ENCODE measurements at regions not wholly inside any gene's neighbourhood (a gene's known extent, or its start where the extent isn't known, plus 50 kb on each side); places are given as distances from the start of the nearest gene placed in this dataset.

GRCh38 chr18:37631422-37631821 is 65.8 kb upstream of the CELF4 start:
- no peaks in the 10 kb centered on the region for H3K36me3 ChIP-seq (ENCODE audit: control insufficient read depth in 2 of 2, insufficient read depth in 2 of 2, low read length in 1 of 2)
- RAD21 ChIA-PET (ENCODE audit: unreplicated experiment), result no interaction called here
- in situ Hi-C loops (cut with MboI) (no loop called here), intact Hi-C loops (cut with micrococcal nuclease; ENCODE audit: unreplicated experiment) (no loop called here)
- SMC1A ChIA-PET (ENCODE audit: uncharacterized antibody, unreplicated experiment), result no interaction called here
- H3K4me1 ChIP-seq (ENCODE audit: control insufficient read depth, insufficient read depth, low read length), result no peaks in the 10 kb centered on the region
- H3K4me3 ChIP-seq, result no peak overlapping the region
- FAIRE-seq (no peak), DNase-seq (ENCODE audit: low read depth, low spot score) (no peak), ATAC-seq (no peak)
- H3K4me2 ChIP-seq (ENCODE audit: control insufficient read depth, insufficient read depth), result no peak overlapping the region
- whole genome bisulfite sequencing (ENCODE audit: insufficient coverage, insufficient replicate concordance, low lambda C conversion rate, missing lambda C conversion rate), result 0% methylated on average over 4 of the region's 4 CpGs
- H4K20me1 ChIP-seq (ENCODE audit: control insufficient read depth, insufficient read depth), result no peaks in the 10 kb centered on the region
- H3K79me2 ChIP-seq (ENCODE audit: control insufficient read depth, insufficient read depth, low read length), result no peaks in the 10 kb centered on the region
- no peak overlapping the region for H3K9ac ChIP-seq (ENCODE audit: control insufficient read depth, insufficient read depth, low read length)
- no peaks in the 10 kb centered on the region for H3K9me3 ChIP-seq (replicated peaks; ENCODE audit: control insufficient read depth, insufficient read depth, low read length)
- POLR2A ChIA-PET, result no interaction called here
- H2AFZ ChIP-seq (ENCODE audit: control insufficient read depth, low read depth, low read length), result no peak overlapping the region
- BruUV-seq (replicated peaks), result no TSS peak
- H3K27me3 ChIP-seq (replicated peaks in 1 of 2; ENCODE audit: control insufficient read depth in 2 of 2, insufficient read depth in 2 of 2, low read length in 1 of 2), result no peaks in the 10 kb centered on the region
- H3K27ac ChIP-seq (ENCODE audit: control insufficient read depth, insufficient read depth), result no peak overlapping the region
- CTCF ChIA-PET, result no interaction called here
- TF ChIP-seq EZH2 (IDR thresholded peaks at IDR 0.05; ENCODE audit: borderline replicate concordance, control insufficient read depth, low read depth, low read length), result no peak
- no peak for TF ChIP-seq SUZ12 (IDR thresholded peaks at IDR 0.05; ENCODE audit: unreplicated experiment)
- TF ChIP-seq NR2C2 (IDR thresholded peaks at IDR 0.05; ENCODE audit: borderline replicate concordance, control insufficient read depth, insufficient read length, low read depth), result no peak
- no peak for TF ChIP-seq RAD51 (IDR thresholded peaks at IDR 0.05)
- TF ChIP-seq, protein P1, sequence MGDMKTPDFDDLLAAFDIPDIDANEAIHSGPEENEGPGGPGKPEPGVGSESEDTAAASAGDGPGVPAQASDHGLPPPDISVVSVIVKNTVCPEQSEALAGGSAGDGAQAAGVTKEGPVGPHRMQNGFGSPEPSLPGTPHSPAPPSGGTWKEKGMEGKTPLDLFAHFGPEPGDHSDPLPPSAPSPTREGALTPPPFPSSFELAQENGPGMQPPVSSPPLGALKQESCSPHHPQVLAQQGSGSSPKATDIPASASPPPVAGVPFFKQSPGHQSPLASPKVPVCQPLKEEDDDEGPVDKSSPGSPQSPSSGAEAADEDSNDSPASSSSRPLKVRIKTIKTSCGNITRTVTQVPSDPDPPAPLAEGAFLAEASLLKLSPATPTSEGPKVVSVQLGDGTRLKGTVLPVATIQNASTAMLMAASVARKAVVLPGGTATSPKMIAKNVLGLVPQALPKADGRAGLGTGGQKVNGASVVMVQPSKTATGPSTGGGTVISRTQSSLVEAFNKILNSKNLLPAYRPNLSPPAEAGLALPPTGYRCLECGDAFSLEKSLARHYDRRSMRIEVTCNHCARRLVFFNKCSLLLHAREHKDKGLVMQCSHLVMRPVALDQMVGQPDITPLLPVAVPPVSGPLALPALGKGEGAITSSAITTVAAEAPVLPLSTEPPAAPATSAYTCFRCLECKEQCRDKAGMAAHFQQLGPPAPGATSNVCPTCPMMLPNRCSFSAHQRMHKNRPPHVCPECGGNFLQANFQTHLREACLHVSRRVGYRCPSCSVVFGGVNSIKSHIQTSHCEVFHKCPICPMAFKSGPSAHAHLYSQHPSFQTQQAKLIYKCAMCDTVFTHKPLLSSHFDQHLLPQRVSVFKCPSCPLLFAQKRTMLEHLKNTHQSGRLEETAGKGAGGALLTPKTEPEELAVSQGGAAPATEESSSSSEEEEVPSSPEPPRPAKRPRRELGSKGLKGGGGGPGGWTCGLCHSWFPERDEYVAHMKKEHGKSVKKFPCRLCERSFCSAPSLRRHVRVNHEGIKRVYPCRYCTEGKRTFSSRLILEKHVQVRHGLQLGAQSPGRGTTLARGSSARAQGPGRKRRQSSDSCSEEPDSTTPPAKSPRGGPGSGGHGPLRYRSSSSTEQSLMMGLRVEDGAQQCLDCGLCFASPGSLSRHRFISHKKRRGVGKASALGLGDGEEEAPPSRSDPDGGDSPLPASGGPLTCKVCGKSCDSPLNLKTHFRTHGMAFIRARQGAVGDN (IDR thresholded peaks at IDR 0.05), result no peak
- no peak for TF ChIP-seq CHD1 (IDR thresholded peaks at IDR 0.05; ENCODE audit: low read depth, low read length)
- TF ChIP-seq TARDBP (IDR thresholded peaks at IDR 0.05; ENCODE audit: borderline replicate concordance), result no peak
- TF ChIP-seq BCLAF1 (IDR thresholded peaks at IDR 0.05), result no peak
- TF ChIP-seq EED (IDR thresholded peaks at IDR 0.05; ENCODE audit: low read depth), result no peak

Measured in GM12878 (cell line).